CD14-positive monocyte (primary cell): ENCODE measurements at regions not wholly inside any gene's neighbourhood (a gene's known extent, or its start where the extent isn't known, plus 50 kb on each side); places are given as distances from the start of the nearest gene placed in this dataset.

Experiments used
- DNase-seq, 3 donors: peaks; one replicate each; pipeline ENCODE4 v3.0.0-alpha.2; 2011 to 2022
- H2AFZ ChIP-seq: 2 replicates; pipeline ENCODE4 v1.6.0; 2012; ENCODE audit warnings: mild to moderate bottlenecking, low read depth, low read length, inconsistent platforms; ENCODE audit not compliant: insufficient read depth, poor library complexity, severe bottlenecking
- H3K27ac ChIP-seq, 2 donors: 1 replicate in 1 of 2; 2 replicates in 1 of 2; pipeline ENCODE4 v1.5.1; 2012 to 2013; ENCODE audit warnings: low read length in 2 of 2, control low read depth in 1 of 2, inconsistent platforms in 1 of 2, low read depth in 1 of 2, mild to moderate bottlenecking in 1 of 2
- H3K27me3 ChIP-seq, 2 donors: one replicate each; pipeline versions ENCODE4 v1.6.0 to v1.6.1; 2011 to 2013; ENCODE audit warnings: low read length in 2 of 2; ENCODE audit not compliant: control insufficient read depth in 2 of 2, insufficient read depth in 2 of 2
- H3K36me3 ChIP-seq, 2 donors: replicated peaks in 1 of 2; 1 replicate in 1 of 2; 2 replicates in 1 of 2; pipeline versions ENCODE4 v1.5.1 to v1.6.1; 2012 to 2013; ENCODE audit warnings: low read length in 2 of 2, control low read depth in 1 of 2, inconsistent platforms in 1 of 2, mild to moderate bottlenecking in 1 of 2; ENCODE audit not compliant: insufficient read depth in 2 of 2, control insufficient read depth in 1 of 2
- H3K4me1 ChIP-seq, 2 donors: 1 replicate in 1 of 2; 2 replicates in 1 of 2; pipeline versions ENCODE4 v1.5.1 to v1.6.1; 2012 to 2013; ENCODE audit warnings: low read length in 2 of 2, control low read depth in 1 of 2, inconsistent platforms in 1 of 2, mild to moderate bottlenecking in 1 of 2, moderate library complexity in 1 of 2; ENCODE audit not compliant: insufficient read depth in 2 of 2, control insufficient read depth in 1 of 2
- H3K4me2 ChIP-seq: replicated peaks from 2 replicates; pipeline ENCODE3; 2012; ENCODE audit warnings: low read length, moderate library complexity, mild to moderate bottlenecking; ENCODE audit not compliant: poor library complexity, severe bottlenecking; ENCODE audit errors: extremely low read depth
- H3K4me3 ChIP-seq, 3 experiments: fragments of 200-600 bp in 1 of 3; sonication (generic) in 1 of 3; replicated peaks in 1 of 3; 1 replicate in 2 of 3; 2 replicates in 1 of 3; pipeline ENCODE4 v1.5.1; 2011 to 2013; ENCODE audit warnings: low read length in 3 of 3, mild to moderate bottlenecking in 3 of 3, control low read depth in 2 of 3, low read depth in 2 of 3, inconsistent platforms in 1 of 3, moderate library complexity in 1 of 3
- H3K79me2 ChIP-seq: 2 replicates; pipeline ENCODE4 v1.6.0; 2012; ENCODE audit warnings: mild to moderate bottlenecking, control low read depth, inconsistent platforms, low read length, moderate library complexity; ENCODE audit not compliant: insufficient read depth
- H3K9ac ChIP-seq: 2 replicates; pipeline ENCODE4 v1.6.0; 2017; ENCODE audit warnings: low read length, mild to moderate bottlenecking; ENCODE audit not compliant: insufficient read depth, poor library complexity, severe bottlenecking
- H3K9me3 ChIP-seq, 2 donors: replicated peaks in 1 of 2; 1 replicate in 1 of 2; 2 replicates in 1 of 2; pipeline versions ENCODE4 v1.5.1 to v1.6.1; 2012 to 2013; ENCODE audit warnings: low read length in 2 of 2, control low read depth in 1 of 2; ENCODE audit not compliant: control insufficient read depth in 1 of 2, insufficient read depth in 1 of 2
- H4K20me1 ChIP-seq: 2 replicates; pipeline ENCODE4 v1.6.0; 2012; ENCODE audit warnings: mild to moderate bottlenecking, low read length, control low read depth, moderate library complexity; ENCODE audit not compliant: insufficient read depth
- H3K27ac Mint-ChIP-seq, 7 donors: one replicate each; pipeline ENCODE4 v1.8.0; 2020; ENCODE audit warnings: mild to moderate bottlenecking in 7 of 7, mixed read lengths in 7 of 7, moderate library complexity in 6 of 7, inconsistent platforms in 2 of 7
- H3K27me3 Mint-ChIP-seq, 3 donors: one replicate each; pipeline ENCODE4 v1.8.0; 2021 to 2022; ENCODE audit warnings: low read depth in 3 of 3, mild to moderate bottlenecking in 3 of 3, mixed read lengths in 3 of 3, moderate library complexity in 3 of 3, inconsistent platforms in 1 of 3
- H3K36me3 Mint-ChIP-seq, 2 donors: one replicate each; pipeline ENCODE4 v1.8.0; 2020; ENCODE audit warnings: mixed read lengths in 2 of 2, inconsistent platforms in 1 of 2, mild to moderate bottlenecking in 1 of 2
- H3K4me1 Mint-ChIP-seq: one replicate; pipeline ENCODE4 v1.8.0; 2020; ENCODE audit warnings: mild to moderate bottlenecking, mixed read lengths
- H3K4me3 Mint-ChIP-seq, 2 donors: one replicate each; pipeline ENCODE4 v1.8.0; 2020; ENCODE audit warnings: mild to moderate bottlenecking in 2 of 2, mixed read lengths in 2 of 2, moderate library complexity in 1 of 2
- H3K9me3 Mint-ChIP-seq, 7 donors: one replicate each; pipeline ENCODE4 v1.8.0; 2020 to 2022; ENCODE audit warnings: mixed read lengths in 7 of 7, mild to moderate bottlenecking in 6 of 7, moderate library complexity in 6 of 7, inconsistent platforms in 2 of 7
- CTCF ChIP-seq: fragments of 200-600 bp; IDR thresholded peaks from one replicate; pipeline ENCODE4 v1.8.0; 2022; ENCODE audit warnings: antibody characterized with exemption, mild to moderate bottlenecking
- WGBS: methylation state at CpG from one replicate; pipeline ENCODE4 v1.1.5; 2013; ENCODE audit warnings: missing lambda C conversion rate; ENCODE audit not compliant: insufficient coverage; 5-methylcytosine and 5-hydroxymethylcytosine counted together
- intact Hi-C, 2 donors: fragments of 100-400 bp; cut with micrococcal nuclease; formaldehyde crosslinking; loops; one replicate each; pipeline versions ENCODE4 v1.15.0 to v1.15.1; 2023

DNA sequence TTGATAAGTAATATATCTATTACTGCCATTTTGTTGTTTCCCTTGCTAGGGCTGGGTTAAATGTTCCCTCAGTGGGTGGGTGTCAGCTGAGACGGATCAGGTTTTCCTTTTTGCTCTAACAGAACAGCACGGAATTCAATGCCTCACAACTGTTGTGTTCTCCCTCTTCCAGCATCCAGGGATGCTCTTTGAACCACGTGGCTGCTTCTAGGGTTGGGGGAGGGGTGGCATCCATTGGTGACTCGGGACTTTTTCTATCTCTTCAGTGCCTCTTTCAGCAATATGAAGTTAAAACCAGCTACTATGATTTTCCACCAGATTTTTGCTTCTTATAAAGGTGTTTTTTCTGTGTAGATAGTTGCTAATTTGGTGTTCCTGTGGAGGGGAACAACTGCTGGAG lies 884.9 kb upstream of the FOXG1 start:
- no peaks in the 10 kb centered on the region for H4K20me1 ChIP-seq
- H3K4me3 Mint-ChIP-seq, result no peak overlapping the region
- no peaks in the 10 kb centered on the region for H3K36me3 ChIP-seq
- H3K27ac ChIP-seq, result no peak overlapping the region
- no peak overlapping the region for H3K4me3 ChIP-seq
- peaks cover 0 to 3% of the 10 kb centered on the region in 2 donors for H3K9me3 ChIP-seq
- no peaks in the 10 kb centered on the region for H3K79me2 ChIP-seq
- no peak overlapping the region for H3K9ac ChIP-seq
- no peaks in the 10 kb centered on the region for H3K27me3 ChIP-seq
- H3K4me1 Mint-ChIP-seq, result no peaks in the 10 kb centered on the region
- intact Hi-C loops, result no loop called here
- no CpG with 5 or more reads among the region's 4 CpGs for WGBS
- TF ChIP-seq CTCF, result no peak
- H3K4me1 ChIP-seq, result no peaks in the 10 kb centered on the region
- H3K27ac Mint-ChIP-seq, result no peak overlapping the region
- H3K4me2 ChIP-seq, result no peak overlapping the region
- H3K27me3 Mint-ChIP-seq, result no peaks in the 10 kb centered on the region
- H3K9me3 Mint-ChIP-seq, result peaks cover 0 to 5% (median 3%) of the 10 kb centered on the region in 7 donors
- H3K36me3 Mint-ChIP-seq, result no peaks in the 10 kb centered on the region
- H2AFZ ChIP-seq, result no peak overlapping the region
- DNase-seq, result no peak

DNA sequence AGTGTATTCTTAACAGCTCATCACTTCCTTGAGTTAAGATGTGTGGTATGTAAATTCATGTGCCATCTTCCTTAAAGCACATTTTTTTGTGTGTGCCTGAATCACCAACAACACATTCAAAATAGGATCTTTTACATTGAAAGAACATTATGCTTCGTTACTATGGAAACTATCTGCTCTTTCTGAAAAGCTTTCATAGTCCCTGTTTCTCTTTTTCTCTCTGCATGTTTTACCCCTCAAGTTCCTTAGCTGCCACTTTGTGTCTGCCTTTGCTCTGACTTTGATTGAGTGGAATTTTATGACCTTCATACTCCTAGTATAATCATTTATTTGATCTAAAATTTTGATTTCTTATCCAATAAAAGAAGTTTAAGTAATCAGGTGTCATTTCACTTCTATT lies 880.3 kb upstream of the FOXG1 start:
- Histone ChIP-seq H3K79me2 (no peaks in the 10 kb centered on the region), H3K9me3 (peaks cover 0 to 3% of the 10 kb centered on the region in 2 donors), H3K4me3 (no peak overlapping the region), H4K20me1 (no peaks in the 10 kb centered on the region), H3K36me3 (no peaks in the 10 kb centered on the region), H3K27me3 (no peaks in the 10 kb centered on the region), H2AFZ (no peak overlapping the region), H3K27ac (no peak overlapping the region), H3K9ac (no peak overlapping the region), H3K4me1 (no peaks in the 10 kb centered on the region), H3K4me2 (no peak overlapping the region)
- no CpG with 5 or more reads among the region's 1 CpG for WGBS
- peaks cover 0 to 6% (median 2%) of the 10 kb centered on the region in 7 donors for H3K9me3 Mint-ChIP-seq
- TF ChIP-seq CTCF, result no peak
- intact Hi-C loops, result no loop called here
- no peak overlapping the region for H3K4me3 Mint-ChIP-seq
- H3K4me1 Mint-ChIP-seq, result no peaks in the 10 kb centered on the region
- peaks cover 0 to 3% (median 0%) of the 10 kb centered on the region in 3 donors for H3K27me3 Mint-ChIP-seq
- H3K36me3 Mint-ChIP-seq, result no peaks in the 10 kb centered on the region
- DNase-seq, result no peak
- no peak overlapping the region for H3K27ac Mint-ChIP-seq
